Liver (tissue), 8 donors: ENCODE measurements at regions not wholly inside any gene's neighbourhood (a gene's known extent, or its start where the extent isn't known, plus 50 kb on each side); places are given as distances from the start of the nearest gene placed in this dataset.
A peak's percentile ranks its signal among the peaks of the same experiment; 100 is the strongest.

ENCODE experiments used
- DNase-seq: peaks from one replicate; pipeline ENCODE4 v3.0.0-alpha.2; 2017; ENCODE audit warnings: low spot score
- H3K27ac ChIP-seq, 2 donors: one replicate each; pipeline ENCODE4 v1.7.0; 2013; ENCODE audit warnings: inconsistent platforms in 2 of 2, low read length in 2 of 2, control low read depth in 1 of 2, low read depth in 1 of 2, mild to moderate bottlenecking in 1 of 2
- H3K27me3 ChIP-seq, 4 donors: one replicate each; pipeline versions ENCODE4 v1.6.1 to v1.7.0; 2013; ENCODE audit warnings: low read length in 3 of 4, inconsistent platforms in 1 of 4, mild to moderate bottlenecking in 1 of 4, moderate library complexity in 1 of 4; ENCODE audit not compliant: control insufficient read depth in 4 of 4, insufficient read depth in 4 of 4
- H3K36me3 ChIP-seq, 4 donors: one replicate each; pipeline versions ENCODE4 v1.6.1 to v1.7.0; 2013; ENCODE audit warnings: low read length in 3 of 4, mild to moderate bottlenecking in 3 of 4, low read depth in 1 of 4, moderate library complexity in 1 of 4; ENCODE audit not compliant: control insufficient read depth in 4 of 4, insufficient read depth in 3 of 4
- H3K4me1 ChIP-seq, 4 donors: one replicate each; pipeline versions ENCODE4 v1.6.1 to v1.7.0; 2013; ENCODE audit warnings: low read length in 3 of 4, mild to moderate bottlenecking in 3 of 4, moderate library complexity in 1 of 4; ENCODE audit not compliant: control insufficient read depth in 4 of 4, insufficient read depth in 4 of 4
- H3K4me3 ChIP-seq, 3 donors: one replicate each; pipeline versions ENCODE4 v1.6.1 to v1.7.0; 2013; ENCODE audit warnings: low read length in 3 of 3, control low read depth in 1 of 3, low read depth in 1 of 3, mild to moderate bottlenecking in 1 of 3
- H3K9ac ChIP-seq, 2 donors: one replicate each; pipeline ENCODE4 v1.7.0; 2013; ENCODE audit warnings: low read length in 2 of 2, mild to moderate bottlenecking in 2 of 2, moderate library complexity in 2 of 2, control low read depth in 1 of 2, low read depth in 1 of 2
- H3K9me3 ChIP-seq, 4 donors: one replicate each; pipeline versions ENCODE4 v1.6.1 to v1.7.0; 2013; ENCODE audit warnings: low read length in 3 of 4; ENCODE audit not compliant: control insufficient read depth in 4 of 4
- EGR1 ChIP-seq, 2 donors: IDR thresholded peaks; 2 replicates each; pipeline ENCODE4 v1.6.1; 2016 to 2018; ENCODE audit warnings: antibody characterized with exemption in 2 of 2, low read depth in 2 of 2
- FOXA1 ChIP-seq: IDR thresholded peaks from 2 replicates; pipeline ENCODE4 v1.6.1; 2016; ENCODE audit warnings: antibody characterized with exemption
- FOXA2 ChIP-seq: IDR thresholded peaks from 2 replicates; pipeline ENCODE4 v1.6.1; 2016; ENCODE audit warnings: antibody characterized with exemption
- GABPA ChIP-seq, 2 donors: IDR thresholded peaks in 1 of 2; conservative IDR thresholded peaks in 1 of 2; 2 replicates each; pipeline ENCODE4 v1.6.1; 2016; ENCODE audit warnings: antibody characterized with exemption in 2 of 2, mild to moderate bottlenecking in 1 of 2, moderate library complexity in 1 of 2
- HNF4A ChIP-seq, 2 donors: conservative IDR thresholded peaks; 2 replicates each; pipeline ENCODE4 v1.6.1; 2016; ENCODE audit warnings: antibody characterized with exemption in 2 of 2, mild to moderate bottlenecking in 2 of 2
- HNF4G ChIP-seq: IDR thresholded peaks from 2 replicates; pipeline ENCODE4 v1.6.1; 2016; ENCODE audit warnings: antibody characterized with exemption
- JUND ChIP-seq, 2 donors: IDR thresholded peaks; 2 replicates each; pipeline ENCODE4 v1.6.1; 2016; ENCODE audit warnings: antibody characterized with exemption in 2 of 2
- NR2F2 ChIP-seq: IDR thresholded peaks from 2 replicates; pipeline ENCODE4 v1.6.1; 2016; ENCODE audit warnings: antibody characterized with exemption
- RAD21 ChIP-seq, 2 donors: IDR thresholded peaks; 2 replicates each; pipeline ENCODE4 v1.6.1; 2016; ENCODE audit warnings: antibody characterized with exemption in 2 of 2, mild to moderate bottlenecking in 2 of 2
- RXRA ChIP-seq, 2 donors: IDR thresholded peaks; 2 replicates each; pipeline ENCODE4 v1.6.1; 2017 to 2018; ENCODE audit warnings: antibody characterized with exemption in 2 of 2, mild to moderate bottlenecking in 1 of 2
- SP1 ChIP-seq: IDR thresholded peaks from 2 replicates; pipeline ENCODE4 v1.6.1; 2018; ENCODE audit warnings: antibody characterized with exemption, mild to moderate bottlenecking
- TAF1 ChIP-seq: conservative IDR thresholded peaks from 2 replicates; pipeline ENCODE4 v1.6.1; 2016; ENCODE audit warnings: antibody characterized with exemption, mild to moderate bottlenecking
- YY1 ChIP-seq: IDR thresholded peaks from 2 replicates; pipeline ENCODE4 v1.6.1; 2016; ENCODE audit warnings: antibody characterized with exemption, mild to moderate bottlenecking
- WGBS: extraction: QIAGEN DNeasy Blood & Tissue Kit; methylation state at CpG from one replicate; pipeline ENCODE4 v1.1.7; 2013; 5-methylcytosine and 5-hydroxymethylcytosine counted together
- TF ChIP-seq, protein P1 (sequence below): fragments of 150-350 bp; IDR thresholded peaks from 2 replicates; pipeline ENCODE4 v1.5.1; 2017; ENCODE audit warnings: improper control_type of control experiment, low read depth, low read length; ENCODE audit not compliant: missing input control
- TF ChIP-seq, protein P2 (sequence below): IDR thresholded peaks from 2 replicates; pipeline ENCODE4 v1.6.1; 2016; ENCODE audit warnings: antibody characterized with exemption
- TF ChIP-seq, protein P3 (sequence below): IDR thresholded peaks from 2 replicates; pipeline ENCODE4 v1.6.1; 2016; ENCODE audit warnings: antibody characterized with exemption
- TF ChIP-seq, protein P4 (sequence below): IDR thresholded peaks from 2 replicates; pipeline ENCODE4 v1.6.1; 2016; ENCODE audit warnings: antibody characterized with exemption, mild to moderate bottlenecking
- donor health status: healthy.
- donor health status: healthy.
- donor health status: healthy.
- donor health status: healthy.
- donor health status: healthy.

DNA sequence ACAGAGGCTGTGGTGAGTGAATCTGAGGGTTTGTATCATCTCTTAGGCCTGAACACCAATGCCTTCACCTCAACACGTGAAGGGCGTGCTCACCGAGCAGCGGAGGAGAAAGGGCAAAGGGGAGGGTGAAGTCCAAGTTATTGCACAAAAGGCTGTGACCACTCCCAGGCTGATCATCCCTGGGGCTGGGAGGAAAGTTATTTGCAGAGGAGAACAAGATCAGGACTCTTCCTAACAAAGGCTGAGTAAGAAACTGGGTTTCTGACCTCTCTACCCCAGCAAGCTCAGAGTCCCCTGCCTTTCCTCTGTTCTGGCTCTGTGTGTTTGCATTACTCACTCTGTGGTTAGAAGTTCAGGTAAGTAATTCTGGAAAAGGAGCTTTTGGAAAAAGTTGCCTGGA is 366.3 kb upstream of the CXorf51A start:
- H3K27ac ChIP-seq = peak overlapping the region in 1 of 2 donors; percentile 46
- no peak for TF ChIP-seq TAF1
- TF ChIP-seq RXRA (IDR thresholded peaks at IDR 0.05) = peak in 1 of 2 donors; percentile 42
- TF ChIP-seq HNF4A (conservative IDR thresholded peaks at IDR 0.05) = peak; percentile 80 to 84
- peak; percentile 43 for TF ChIP-seq HNF4G
- no peak for TF ChIP-seq YY1
- no peaks in the 10 kb centered on the region for H3K9me3 ChIP-seq
- DNase-seq = no peak
- peaks cover 0 to 7% (median 3%) of the 10 kb centered on the region in 4 donors for H3K4me1 ChIP-seq
- 16% methylated on average over 4 of the region's 4 CpGs for WGBS
- no peaks in the 10 kb centered on the region for H3K27me3 ChIP-seq
- no peak overlapping the region for H3K4me3 ChIP-seq
- no peaks in the 10 kb centered on the region for H3K36me3 ChIP-seq
- no peak overlapping the region for H3K9ac ChIP-seq

DNA sequence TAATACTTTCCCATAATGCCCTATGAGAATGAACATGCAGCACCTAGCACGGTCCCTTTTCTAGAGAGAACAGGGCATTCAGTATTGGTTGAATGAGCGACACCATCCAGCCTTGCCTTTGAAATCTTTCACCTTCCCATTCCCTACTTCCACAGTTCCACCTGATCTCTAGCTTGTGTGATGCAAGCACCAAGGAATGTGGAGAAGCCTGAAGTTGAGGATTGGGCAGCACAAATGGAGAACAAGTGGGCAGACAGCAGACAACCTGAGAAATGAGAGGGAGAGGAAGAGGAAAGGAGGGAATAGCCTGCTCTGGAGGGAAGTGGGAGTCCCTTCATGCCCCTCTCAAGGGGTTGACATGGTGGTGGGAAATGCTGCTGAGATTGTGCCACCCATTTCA is 365.1 kb upstream of the CXorf51A start:
- DNase-seq = no peak
- H3K4me1 ChIP-seq = peaks cover 0 to 7% (median 3%) of the 10 kb centered on the region in 4 donors
- no peak overlapping the region for H3K9ac ChIP-seq
- H3K9me3 ChIP-seq = no peaks in the 10 kb centered on the region
- no peaks in the 10 kb centered on the region for H3K36me3 ChIP-seq
- no peak overlapping the region for H3K4me3 ChIP-seq
- TF ChIP-seq FOXA1 (no peak), JUND (IDR thresholded peaks at IDR 0.05) (no peak), SP1 (no peak), RXRA (IDR thresholded peaks at IDR 0.05) (no peak), HNF4A (conservative IDR thresholded peaks at IDR 0.05) (no peak), HNF4G (no peak)
- TF ChIP-seq, protein P1, sequence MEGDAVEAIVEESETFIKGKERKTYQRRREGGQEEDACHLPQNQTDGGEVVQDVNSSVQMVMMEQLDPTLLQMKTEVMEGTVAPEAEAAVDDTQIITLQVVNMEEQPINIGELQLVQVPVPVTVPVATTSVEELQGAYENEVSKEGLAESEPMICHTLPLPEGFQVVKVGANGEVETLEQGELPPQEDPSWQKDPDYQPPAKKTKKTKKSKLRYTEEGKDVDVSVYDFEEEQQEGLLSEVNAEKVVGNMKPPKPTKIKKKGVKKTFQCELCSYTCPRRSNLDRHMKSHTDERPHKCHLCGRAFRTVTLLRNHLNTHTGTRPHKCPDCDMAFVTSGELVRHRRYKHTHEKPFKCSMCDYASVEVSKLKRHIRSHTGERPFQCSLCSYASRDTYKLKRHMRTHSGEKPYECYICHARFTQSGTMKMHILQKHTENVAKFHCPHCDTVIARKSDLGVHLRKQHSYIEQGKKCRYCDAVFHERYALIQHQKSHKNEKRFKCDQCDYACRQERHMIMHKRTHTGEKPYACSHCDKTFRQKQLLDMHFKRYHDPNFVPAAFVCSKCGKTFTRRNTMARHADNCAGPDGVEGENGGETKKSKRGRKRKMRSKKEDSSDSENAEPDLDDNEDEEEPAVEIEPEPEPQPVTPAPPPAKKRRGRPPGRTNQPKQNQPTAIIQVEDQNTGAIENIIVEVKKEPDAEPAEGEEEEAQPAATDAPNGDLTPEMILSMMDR = no peak
- 84% methylated on average over 2 of the region's 2 CpGs for WGBS
- no peaks in the 10 kb centered on the region for H3K27me3 ChIP-seq
- H3K27ac ChIP-seq = no peak overlapping the region

DNA sequence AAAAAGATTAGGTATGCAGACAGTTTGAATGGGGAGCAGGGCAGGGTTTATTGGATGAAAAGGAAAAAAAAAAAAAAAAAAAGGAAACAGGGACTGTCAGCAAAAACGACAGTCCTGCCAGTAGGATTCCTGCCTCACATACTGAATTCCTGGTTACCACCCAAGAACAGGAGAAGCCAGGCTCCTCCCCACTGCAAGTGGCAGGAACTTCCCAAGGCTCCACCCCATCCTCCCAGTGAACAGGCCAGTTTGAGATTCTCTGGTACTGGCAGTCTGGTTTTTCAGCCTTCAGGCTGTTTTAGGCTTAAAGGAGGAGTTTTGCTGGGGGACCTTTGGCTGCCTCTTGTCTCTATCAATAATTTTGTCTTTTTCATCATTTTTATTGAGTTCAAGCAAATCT is 360.0 kb upstream of the CXorf51A start:
- H3K4me3 ChIP-seq = no peak overlapping the region
- H3K4me1 ChIP-seq = no peaks in the 10 kb centered on the region
- H3K27me3 ChIP-seq = no peaks in the 10 kb centered on the region
- no peak for DNase-seq
- no peaks in the 10 kb centered on the region for H3K9me3 ChIP-seq
- no peak for TF ChIP-seq JUND (IDR thresholded peaks at IDR 0.05)
- TF ChIP-seq HNF4G = no peak
- TF ChIP-seq, protein P2, sequence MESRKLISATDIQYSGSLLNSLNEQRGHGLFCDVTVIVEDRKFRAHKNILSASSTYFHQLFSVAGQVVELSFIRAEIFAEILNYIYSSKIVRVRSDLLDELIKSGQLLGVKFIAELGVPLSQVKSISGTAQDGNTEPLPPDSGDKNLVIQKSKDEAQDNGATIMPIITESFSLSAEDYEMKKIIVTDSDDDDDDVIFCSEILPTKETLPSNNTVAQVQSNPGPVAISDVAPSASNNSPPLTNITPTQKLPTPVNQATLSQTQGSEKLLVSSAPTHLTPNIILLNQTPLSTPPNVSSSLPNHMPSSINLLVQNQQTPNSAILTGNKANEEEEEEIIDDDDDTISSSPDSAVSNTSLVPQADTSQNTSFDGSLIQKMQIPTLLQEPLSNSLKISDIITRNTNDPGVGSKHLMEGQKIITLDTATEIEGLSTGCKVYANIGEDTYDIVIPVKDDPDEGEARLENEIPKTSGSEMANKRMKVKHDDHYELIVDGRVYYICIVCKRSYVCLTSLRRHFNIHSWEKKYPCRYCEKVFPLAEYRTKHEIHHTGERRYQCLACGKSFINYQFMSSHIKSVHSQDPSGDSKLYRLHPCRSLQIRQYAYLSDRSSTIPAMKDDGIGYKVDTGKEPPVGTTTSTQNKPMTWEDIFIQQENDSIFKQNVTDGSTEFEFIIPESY = no peak
- TF ChIP-seq YY1 = no peak
- TF ChIP-seq FOXA1 = no peak
- TF ChIP-seq, protein P3, sequence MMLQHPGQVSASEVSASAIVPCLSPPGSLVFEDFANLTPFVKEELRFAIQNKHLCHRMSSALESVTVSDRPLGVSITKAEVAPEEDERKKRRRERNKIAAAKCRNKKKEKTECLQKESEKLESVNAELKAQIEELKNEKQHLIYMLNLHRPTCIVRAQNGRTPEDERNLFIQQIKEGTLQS = no peak
- TF ChIP-seq, protein P1 = no peak
- no peak for TF ChIP-seq EGR1 (IDR thresholded peaks at IDR 0.05; ENCODE audit: low read depth in 2 of 2)
- no peak for TF ChIP-seq FOXA2
- TF ChIP-seq SP1 = no peak
- TF ChIP-seq RAD21 (IDR thresholded peaks at IDR 0.05) = no peak
- no peak for TF ChIP-seq TAF1
- no peak for TF ChIP-seq RXRA (IDR thresholded peaks at IDR 0.05)
- TF ChIP-seq, protein P4, sequence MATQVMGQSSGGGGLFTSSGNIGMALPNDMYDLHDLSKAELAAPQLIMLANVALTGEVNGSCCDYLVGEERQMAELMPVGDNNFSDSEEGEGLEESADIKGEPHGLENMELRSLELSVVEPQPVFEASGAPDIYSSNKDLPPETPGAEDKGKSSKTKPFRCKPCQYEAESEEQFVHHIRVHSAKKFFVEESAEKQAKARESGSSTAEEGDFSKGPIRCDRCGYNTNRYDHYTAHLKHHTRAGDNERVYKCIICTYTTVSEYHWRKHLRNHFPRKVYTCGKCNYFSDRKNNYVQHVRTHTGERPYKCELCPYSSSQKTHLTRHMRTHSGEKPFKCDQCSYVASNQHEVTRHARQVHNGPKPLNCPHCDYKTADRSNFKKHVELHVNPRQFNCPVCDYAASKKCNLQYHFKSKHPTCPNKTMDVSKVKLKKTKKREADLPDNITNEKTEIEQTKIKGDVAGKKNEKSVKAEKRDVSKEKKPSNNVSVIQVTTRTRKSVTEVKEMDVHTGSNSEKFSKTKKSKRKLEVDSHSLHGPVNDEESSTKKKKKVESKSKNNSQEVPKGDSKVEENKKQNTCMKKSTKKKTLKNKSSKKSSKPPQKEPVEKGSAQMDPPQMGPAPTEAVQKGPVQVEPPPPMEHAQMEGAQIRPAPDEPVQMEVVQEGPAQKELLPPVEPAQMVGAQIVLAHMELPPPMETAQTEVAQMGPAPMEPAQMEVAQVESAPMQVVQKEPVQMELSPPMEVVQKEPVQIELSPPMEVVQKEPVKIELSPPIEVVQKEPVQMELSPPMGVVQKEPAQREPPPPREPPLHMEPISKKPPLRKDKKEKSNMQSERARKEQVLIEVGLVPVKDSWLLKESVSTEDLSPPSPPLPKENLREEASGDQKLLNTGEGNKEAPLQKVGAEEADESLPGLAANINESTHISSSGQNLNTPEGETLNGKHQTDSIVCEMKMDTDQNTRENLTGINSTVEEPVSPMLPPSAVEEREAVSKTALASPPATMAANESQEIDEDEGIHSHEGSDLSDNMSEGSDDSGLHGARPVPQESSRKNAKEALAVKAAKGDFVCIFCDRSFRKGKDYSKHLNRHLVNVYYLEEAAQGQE = no peak
- TF ChIP-seq GABPA (IDR thresholded peaks at IDR 0.05 in 1 of 2, conservative IDR thresholded peaks at IDR 0.05 in 1 of 2) = no peak
- TF ChIP-seq NR2F2 = no peak
- no peak for TF ChIP-seq HNF4A (conservative IDR thresholded peaks at IDR 0.05)
- WGBS = 0% methylated on average over 1 of the region's 1 CpG
- no peak overlapping the region for H3K27ac ChIP-seq
- H3K36me3 ChIP-seq = no peaks in the 10 kb centered on the region
- no peak overlapping the region for H3K9ac ChIP-seq
